ENCODE measurements at regions not wholly inside any gene's neighbourhood (a gene's known extent, or its start where the extent isn't known, plus 50 kb on each side); places are given as distances from the start of the nearest gene placed in this dataset.
A peak's percentile ranks its signal among the peaks of the same experiment; 100 is the strongest.

GRCh38 chr3:22157848-22158247 is 406.8 kb upstream of the ZNF385D start:
- Histone ChIP-seq H3K9me3 (no peaks in the 10 kb centered on the region), H3K36me3 (no peaks in the 10 kb centered on the region), H3K27ac (no peak overlapping the region), H3K27me3 (no peaks in the 10 kb centered on the region), H3K4me3 (no peak overlapping the region), H3K4me1 (peaks cover 0 to 25% (median 4%) of the 10 kb centered on the region in 4 donors)
- 78 to 85% methylated on average over 4 of the region's 4 CpGs for WGBS, 2 donors (ENCODE audit: low coverage in 1 of 2)
- intact Hi-C loops (cut with DNase I; ENCODE audit: low total_unique reads): no loop called here
- in situ Hi-C loops (cut with MboI; ENCODE audit: low pct_ligation_motif_present in 1 of 4, low pct_unique_long_range_greater_than_20kb in 1 of 4, low sequenced_read_pairs in 3 of 4): no loop called here
- TF ChIP-seq POLR2A (IDR thresholded peaks at IDR 0.05) (no peak), POLR2AphosphoS5 (IDR thresholded peaks at IDR 0.05) (no peak), EP300 (IDR thresholded peaks at IDR 0.05; ENCODE audit: low read depth) (no peak), CTCF (IDR thresholded peaks at IDR 0.05) (no peak)
- no peak for DNase-seq

- Histone ChIP-seq H3K36me3 (no peaks in the 10 kb centered on the region), H3K27ac (peak overlapping the region in 1 of 4 donors; percentile 30), H3K27me3 (no peaks in the 10 kb centered on the region), H3K9me3 (no peaks in the 10 kb centered on the region), H3K4me3 (no peak overlapping the region), H3K4me1 (peaks cover 0 to 25% (median 4%) of the 10 kb centered on the region in 4 donors)
- no peak for TF ChIP-seq EP300 (IDR thresholded peaks at IDR 0.05; ENCODE audit: low read depth)
- no peak for TF ChIP-seq CTCF (IDR thresholded peaks at IDR 0.05)
- no peak for TF ChIP-seq POLR2AphosphoS5 (IDR thresholded peaks at IDR 0.05)
- TF ChIP-seq POLR2A (IDR thresholded peaks at IDR 0.05): no peak
- intact Hi-C loops (cut with DNase I; ENCODE audit: low total_unique reads): no loop called here
- in situ Hi-C loops (cut with MboI; ENCODE audit: low pct_ligation_motif_present in 1 of 4, low pct_unique_long_range_greater_than_20kb in 1 of 4, low sequenced_read_pairs in 3 of 4): no loop called here
- WGBS, 2 donors (ENCODE audit: low coverage in 1 of 2): 42 to 49% methylated on average over 5 of the region's 5 CpGs
- no peak for DNase-seq
Measured at GRCh38 chr3:22159004-22159695, 408.1 kb upstream of the ZNF385D start.

- in situ Hi-C loops (cut with MboI; ENCODE audit: low pct_ligation_motif_present in 1 of 4, low pct_unique_long_range_greater_than_20kb in 1 of 4, low sequenced_read_pairs in 3 of 4): no loop called here
- Histone ChIP-seq H3K9me3 (no peaks in the 10 kb centered on the region), H3K36me3 (no peaks in the 10 kb centered on the region), H3K27ac (no peak overlapping the region), H3K4me1 (peaks cover 0 to 21% (median 2%) of the 10 kb centered on the region in 4 donors), H3K27me3 (no peaks in the 10 kb centered on the region), H3K4me3 (no peak overlapping the region)
- no peak for TF ChIP-seq CTCF (IDR thresholded peaks at IDR 0.05)
- no peak for TF ChIP-seq POLR2AphosphoS5 (IDR thresholded peaks at IDR 0.05)
- no peak for TF ChIP-seq POLR2A (IDR thresholded peaks at IDR 0.05)
- no peak for TF ChIP-seq EP300 (IDR thresholded peaks at IDR 0.05; ENCODE audit: low read depth)
- intact Hi-C loops (cut with DNase I; ENCODE audit: low total_unique reads): no loop called here
- DNase-seq: no peak
Measured at GRCh38 chr3:22161315-22161714, 410.3 kb upstream of the ZNF385D start.

GRCh38 chr3:22170370-22170769 is 419.4 kb upstream of the ZNF385D start:
- in situ Hi-C loops (cut with MboI; ENCODE audit: low pct_ligation_motif_present in 1 of 4, low pct_unique_long_range_greater_than_20kb in 1 of 4, low sequenced_read_pairs in 3 of 4): no loop called here
- H3K4me3 ChIP-seq: no peak overlapping the region
- WGBS, 2 donors (ENCODE audit: low coverage in 1 of 2): 80 to 86% methylated on average over 1 of the region's 1 CpG
- intact Hi-C loops (cut with DNase I; ENCODE audit: low total_unique reads): no loop called here
- H3K27me3 ChIP-seq: no peaks in the 10 kb centered on the region
- H3K4me1 ChIP-seq: no peaks in the 10 kb centered on the region
- TF ChIP-seq POLR2A (IDR thresholded peaks at IDR 0.05) (no peak), EP300 (IDR thresholded peaks at IDR 0.05; ENCODE audit: low read depth) (no peak), POLR2AphosphoS5 (IDR thresholded peaks at IDR 0.05) (no peak), CTCF (IDR thresholded peaks at IDR 0.05) (no peak)
- no peak overlapping the region for H3K27ac ChIP-seq
- DNase-seq: no peak
- H3K36me3 ChIP-seq: no peaks in the 10 kb centered on the region
- H3K9me3 ChIP-seq: no peaks in the 10 kb centered on the region
